Endothelial cell of umbilical vein (primary cell): ENCODE measurements at regions not wholly inside any gene's neighbourhood (a gene's known extent, or its start where the extent isn't known, plus 50 kb on each side); places are given as distances from the start of the nearest gene placed in this dataset.

ENCODE experiments used
- BruUV-seq: library from RNA; stranded (reverse); fragments of 400-500 nt; replicated peaks from 2 replicates; lab custom pipeline; 2021; lab: Mats Ljungman, UMichigan
- CTCF ChIA-PET: fragments of 300-600, 350-600 bp; sonication (Branson Sonifier 250); formaldehyde crosslinking; loops from one replicate; lab custom pipeline; 2021; ENCODE audit warnings: antibody characterized with exemption, inconsistent platforms; lab: Charles Lee
- POLR2A ChIA-PET: fragments of 300-600, 350-600 bp; sonication (Branson Sonifier 250); formaldehyde crosslinking; loops from one replicate; lab custom pipeline; 2021; ENCODE audit warnings: antibody characterized with exemption, inconsistent platforms; lab: Charles Lee
- DNase-seq: peaks from one replicate; pipeline ENCODE4 v3.0.0-alpha.2; 2011; ENCODE audit warnings: low read depth, low spot score
- FAIRE-seq: peaks from 2 replicates; lab custom pipeline; 2011; peaks lifted over from hg19 to GRCh38; lab: Jason Lieb, UNC
- H2AFZ ChIP-seq: 2 replicates; pipeline ENCODE4 v1.6.0; 2012; ENCODE audit warnings: low read depth, low read length, control low read depth, inconsistent platforms
- H3K27ac ChIP-seq: 2 replicates; pipeline ENCODE4 v1.5.1; 2011; ENCODE audit warnings: low read depth, mild to moderate bottlenecking, control low read depth, low read length, moderate library complexity; ENCODE audit not compliant: insufficient read depth
- H3K27me3 ChIP-seq, 2 experiments: 2 replicates each; pipeline versions ENCODE4 v1.6.0 to v1.6.1; 2011; ENCODE audit warnings: low read length in 2 of 2, mixed read lengths in 1 of 2; ENCODE audit not compliant: control insufficient read depth in 2 of 2, insufficient read depth in 2 of 2
- H3K36me3 ChIP-seq, 2 experiments: 2 replicates in 1 of 2; 3 replicates in 1 of 2; pipeline ENCODE4 v1.5.1; 2011; ENCODE audit warnings: low read length in 2 of 2, mild to moderate bottlenecking in 1 of 2, moderate library complexity in 1 of 2; ENCODE audit not compliant: control insufficient read depth in 2 of 2, insufficient read depth in 2 of 2; ENCODE audit errors: extremely low read depth in 1 of 2
- H3K4me1 ChIP-seq: 3 replicates; pipeline ENCODE4 v1.5.1; 2011; ENCODE audit warnings: mild to moderate bottlenecking, low read length; ENCODE audit not compliant: control insufficient read depth, insufficient read depth; ENCODE audit errors: extremely low read depth
- H3K4me2 ChIP-seq: 2 replicates; pipeline ENCODE4 v1.6.1; 2011; ENCODE audit warnings: low read length, control low read depth, mixed read lengths; ENCODE audit not compliant: insufficient read depth
- H3K4me3 ChIP-seq, 3 experiments: fragments of 200-600 bp in 1 of 3; sonication (generic), shearing (Covaris generic) in 1 of 3; replicated peaks in 1 of 3; 2 replicates each; pipeline ENCODE4 v1.5.1; 2011 to 2016; ENCODE audit warnings: control low read depth in 3 of 3, low read length in 3 of 3, mild to moderate bottlenecking in 2 of 3, inconsistent platforms in 1 of 3, low read depth in 1 of 3, moderate library complexity in 1 of 3; ENCODE audit not compliant: insufficient read depth in 1 of 3
- H3K79me2 ChIP-seq: 2 replicates; pipeline ENCODE4 v1.6.0; 2012; ENCODE audit warnings: low read length, inconsistent platforms; ENCODE audit not compliant: control insufficient read depth, insufficient read depth
- H3K9ac ChIP-seq: replicated peaks from 2 replicates; pipeline ENCODE3; 2011; ENCODE audit warnings: low read length, control low read depth; ENCODE audit not compliant: insufficient read depth; ENCODE audit errors: extremely low read depth
- H3K9me1 ChIP-seq: replicated peaks from 3 replicates; pipeline ENCODE4 v1.6.0; 2011; ENCODE audit warnings: mild to moderate bottlenecking, low read length; ENCODE audit not compliant: control insufficient read depth, insufficient read depth; ENCODE audit errors: extremely low read depth
- H3K9me3 ChIP-seq: replicated peaks from 2 replicates; pipeline ENCODE4 v1.5.1; 2012; ENCODE audit warnings: low read length, inconsistent platforms; ENCODE audit not compliant: control insufficient read depth, insufficient read depth
- H4K20me1 ChIP-seq: replicated peaks from 2 replicates; pipeline ENCODE3; 2011; ENCODE audit warnings: mild to moderate bottlenecking, low read length; ENCODE audit not compliant: control insufficient read depth, insufficient read depth; ENCODE audit errors: extremely low read depth
- CTCF ChIP-seq, 2 donors: IDR thresholded peaks; 1 replicate in 1 of 2; 2 replicates in 1 of 2; pipeline ENCODE4 v1.5.1; 2011; ENCODE audit warnings: low read length in 2 of 2, mild to moderate bottlenecking in 2 of 2, moderate library complexity in 2 of 2, control low read depth in 1 of 2, inconsistent platforms in 1 of 2, low read depth in 1 of 2; ENCODE audit not compliant: insufficient read depth in 1 of 2; ENCODE audit errors: extremely low read depth in 1 of 2
- EZH2 ChIP-seq: IDR thresholded peaks from 2 replicates; pipeline ENCODE4 v1.6.1; 2012; ENCODE audit warnings: borderline replicate concordance, low read depth, mild to moderate bottlenecking, moderate library complexity, low read length, inconsistent platforms; ENCODE audit not compliant: severe bottlenecking
- GATA2 ChIP-seq: IDR thresholded peaks from 2 replicates; pipeline ENCODE4 v1.7.0; 2011; ENCODE audit warnings: low read depth, mild to moderate bottlenecking, moderate library complexity, mixed read lengths, low read length; ENCODE audit not compliant: insufficient read length, insufficient read depth
- MYC ChIP-seq: IDR thresholded peaks from one replicate; pipeline ENCODE4 v1.6.1; 2011; ENCODE audit warnings: mild to moderate bottlenecking, low read depth, low read length
- POLR2A ChIP-seq: IDR thresholded peaks from 2 replicates; pipeline ENCODE4 v1.6.1; 2012; ENCODE audit warnings: low read depth, mild to moderate bottlenecking, control low read depth, low read length
- dilution Hi-C: fragments of 300-500 bp; cut with MboI; formaldehyde crosslinking; loops from one replicate; pipeline ENCODE4 v1.15.0; 2019; ENCODE audit warnings: low sequenced_read_pairs; ENCODE audit not compliant: extremely low pct_ligation_motif_present
- intact Hi-C: fragments of 100-400 bp; cut with micrococcal nuclease; formaldehyde crosslinking; loops from one replicate; pipeline ENCODE4 v1.10.0; 2022
- TF ChIP-seq, protein P1 (sequence below): IDR thresholded peaks from 2 replicates; pipeline ENCODE4 v1.6.1; 2011; ENCODE audit not compliant: insufficient read depth, insufficient read length

- TF ChIP-seq GATA2: no peak
- TF ChIP-seq EZH2: no peak
- TF ChIP-seq MYC: no peak
- TF ChIP-seq, protein P1, sequence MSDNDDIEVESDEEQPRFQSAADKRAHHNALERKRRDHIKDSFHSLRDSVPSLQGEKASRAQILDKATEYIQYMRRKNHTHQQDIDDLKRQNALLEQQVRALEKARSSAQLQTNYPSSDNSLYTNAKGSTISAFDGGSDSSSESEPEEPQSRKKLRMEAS: no peak
- TF ChIP-seq POLR2A: no peak
- peak in 1 of 2 donors; percentile 10 for TF ChIP-seq CTCF (IDR thresholded peaks at IDR 0.05; ENCODE audit: extremely low read depth in 1 of 2, insufficient read depth in 1 of 2, low read depth in 1 of 2, low read length in 2 of 2)
- H3K4me1 ChIP-seq: peaks cover 24% of the 10 kb centered on the region
- no peaks in the 10 kb centered on the region for H4K20me1 ChIP-seq
- no TSS peak for BruUV-seq
- H3K27ac ChIP-seq: no peak overlapping the region
- POLR2A ChIA-PET: interaction anchor here (1.5 kb wide), 1 partner anchor 45 kb away, joined by 3 read pairs; no protein-coding TSS in a partner anchor
- H3K4me3 ChIP-seq: no peak overlapping the region
- no peak overlapping the region for H3K9ac ChIP-seq
- CTCF ChIA-PET: interaction anchor here (2.0 kb wide), 1 partner anchor 41 kb away, joined by 6 read pairs; no protein-coding TSS in a partner anchor
- intact Hi-C loops: loop anchor here (2.0 kb wide), 2 partner anchors 83 to 131 kb away; no protein-coding TSS in a partner anchor
- no peaks in the 10 kb centered on the region for H3K27me3 ChIP-seq
- H3K9me3 ChIP-seq: no peaks in the 10 kb centered on the region
- H2AFZ ChIP-seq: peak overlapping the region; percentile 18
- dilution Hi-C loops: no loop called here
- FAIRE-seq: no peak
- H3K9me1 ChIP-seq: no peaks in the 10 kb centered on the region
- no peak overlapping the region for H3K4me2 ChIP-seq
- H3K79me2 ChIP-seq: no peaks in the 10 kb centered on the region
- no peaks in the 10 kb centered on the region for H3K36me3 ChIP-seq
- no peak for DNase-seq
These were observed 87.6 kb upstream of the HIF1A start for GRCh38 chr14:61607570-61608244.
